Ishikawa (cell line): ENCODE measurements at regions not wholly inside any gene's neighbourhood (a gene's known extent, or its start where the extent isn't known, plus 50 kb on each side); places are given as distances from the start of the nearest gene placed in this dataset.

ENCODE experiments used
- CEBPB ChIP-seq: IDR thresholded peaks from 2 replicates; pipeline ENCODE4 v1.6.1; 2012
- CREB1 ChIP-seq: IDR thresholded peaks from 2 replicates; pipeline ENCODE4 v1.6.1; 2012; ENCODE audit warnings: low read depth
- EGR1 ChIP-seq: IDR thresholded peaks from 2 replicates; pipeline ENCODE4 v1.6.1; 2012
- EP300 ChIP-seq: IDR thresholded peaks from 2 replicates; pipeline ENCODE4 v1.6.1; 2012; ENCODE audit warnings: borderline replicate concordance
- FOXM1 ChIP-seq: IDR thresholded peaks from 2 replicates; pipeline ENCODE4 v1.6.1; 2012; ENCODE audit warnings: low read depth, borderline replicate concordance
- MAX ChIP-seq: IDR thresholded peaks from 2 replicates; pipeline ENCODE4 v1.6.1; 2012
- NFIC ChIP-seq: IDR thresholded peaks from 2 replicates; pipeline ENCODE4 v1.6.1; 2012
- RAD21 ChIP-seq: IDR thresholded peaks from 2 replicates; pipeline ENCODE4 v1.6.1; 2012; ENCODE audit warnings: low read depth
- REST ChIP-seq: IDR thresholded peaks from 2 replicates; pipeline ENCODE4 v1.6.1; 2012; ENCODE audit warnings: low read depth, mild to moderate bottlenecking
- TAF1 ChIP-seq: IDR thresholded peaks from 2 replicates; pipeline ENCODE4 v1.6.1; 2012; ENCODE audit warnings: low read depth, mild to moderate bottlenecking
- TCF12 ChIP-seq: IDR thresholded peaks from 2 replicates; pipeline ENCODE4 v1.6.1; 2012; ENCODE audit warnings: low read depth
- TEAD4 ChIP-seq: IDR thresholded peaks from 2 replicates; pipeline ENCODE4 v1.6.1; 2012
- USF1 ChIP-seq: IDR thresholded peaks from 2 replicates; pipeline ENCODE4 v1.6.1; 2012
- YY1 ChIP-seq: IDR thresholded peaks from 2 replicates; pipeline ENCODE4 v1.6.1; 2012; ENCODE audit warnings: low read depth
- ZBTB7A ChIP-seq: IDR thresholded peaks from 2 replicates; pipeline ENCODE4 v1.6.1; 2012; ENCODE audit warnings: low read depth

- TF ChIP-seq CEBPB (no peak), USF1 (no peak), TAF1 (no peak), REST (no peak), NFIC (no peak), YY1 (no peak), RAD21 (no peak), TEAD4 (no peak), TCF12 (no peak), EGR1 (no peak), CREB1 (no peak), MAX (no peak), FOXM1 (no peak), ZBTB7A (no peak), EP300 (no peak)
These were observed 81.6 kb upstream of the USP9X start for GRCh38 chrX:41003506-41004270.

- TF ChIP-seq FOXM1, result no peak
- no peak for TF ChIP-seq EGR1
- TF ChIP-seq CREB1, result no peak
- TF ChIP-seq RAD21, result no peak
- no peak for TF ChIP-seq TEAD4
- TF ChIP-seq EP300, result no peak
- no peak for TF ChIP-seq MAX
These were observed 79.7 kb upstream of the USP9X start for GRCh38 chrX:41005445-41005992.

GRCh38 chrX:41009850-41010846, 75.1 kb upstream of the USP9X start:
- TF ChIP-seq RAD21 (no peak), TCF12 (no peak), REST (no peak), MAX (no peak), YY1 (no peak), NFIC (no peak), USF1 (no peak), TEAD4 (no peak), EGR1 (no peak), TAF1 (no peak), ZBTB7A (no peak), FOXM1 (no peak), EP300 (no peak), CEBPB (no peak)

- TF ChIP-seq MAX (no peak), FOXM1 (no peak), CEBPB (no peak), EP300 (no peak), REST (no peak), CREB1 (no peak), EGR1 (no peak)
These were observed 70.4 kb upstream of the USP9X start for GRCh38 chrX:41014776-41015360.
